Gastrocnemius medialis (tissue), 4 donors: ENCODE measurements at regions not wholly inside any gene's neighbourhood (a gene's known extent, or its start where the extent isn't known, plus 50 kb on each side); places are given as distances from the start of the nearest gene placed in this dataset.

Experiments used
- POLR2A ChIP-seq, 2 donors: fragments of 450-650 bp; IDR thresholded peaks; one replicate each; pipeline ENCODE4 v1.6.1; 2017; ENCODE audit warnings: antibody characterized with exemption in 2 of 2, mild to moderate bottlenecking in 2 of 2, moderate library complexity in 2 of 2
- TF ChIP-seq, protein P1 (sequence below), 5 experiments: fragments of 450-650 bp in 3 of 5; fragments of 200-600 bp in 2 of 5; sonication (generic) in 2 of 5; IDR thresholded peaks in 4 of 5; conservative IDR thresholded peaks in 1 of 5; 1 replicate in 4 of 5; 2 replicates in 1 of 5; pipeline ENCODE4 v1.5.1; 2016 to 2019; ENCODE audit warnings: antibody characterized with exemption in 5 of 5, mild to moderate bottlenecking in 3 of 5, moderate library complexity in 3 of 5

GRCh38 chr5:90169078-90169477, 240.5 kb downstream of the CETN3 start:
- TF ChIP-seq POLR2A (IDR thresholded peaks at IDR 0.05), result no peak
- TF ChIP-seq, protein P1, sequence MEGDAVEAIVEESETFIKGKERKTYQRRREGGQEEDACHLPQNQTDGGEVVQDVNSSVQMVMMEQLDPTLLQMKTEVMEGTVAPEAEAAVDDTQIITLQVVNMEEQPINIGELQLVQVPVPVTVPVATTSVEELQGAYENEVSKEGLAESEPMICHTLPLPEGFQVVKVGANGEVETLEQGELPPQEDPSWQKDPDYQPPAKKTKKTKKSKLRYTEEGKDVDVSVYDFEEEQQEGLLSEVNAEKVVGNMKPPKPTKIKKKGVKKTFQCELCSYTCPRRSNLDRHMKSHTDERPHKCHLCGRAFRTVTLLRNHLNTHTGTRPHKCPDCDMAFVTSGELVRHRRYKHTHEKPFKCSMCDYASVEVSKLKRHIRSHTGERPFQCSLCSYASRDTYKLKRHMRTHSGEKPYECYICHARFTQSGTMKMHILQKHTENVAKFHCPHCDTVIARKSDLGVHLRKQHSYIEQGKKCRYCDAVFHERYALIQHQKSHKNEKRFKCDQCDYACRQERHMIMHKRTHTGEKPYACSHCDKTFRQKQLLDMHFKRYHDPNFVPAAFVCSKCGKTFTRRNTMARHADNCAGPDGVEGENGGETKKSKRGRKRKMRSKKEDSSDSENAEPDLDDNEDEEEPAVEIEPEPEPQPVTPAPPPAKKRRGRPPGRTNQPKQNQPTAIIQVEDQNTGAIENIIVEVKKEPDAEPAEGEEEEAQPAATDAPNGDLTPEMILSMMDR (IDR thresholded peaks at IDR 0.05 in 4 of 5, conservative IDR thresholded peaks at IDR 0.05 in 1 of 5), result no peak
